A673 (cell line): ENCODE measurements at regions not wholly inside any gene's neighbourhood (a gene's known extent, or its start where the extent isn't known, plus 50 kb on each side); places are given as distances from the start of the nearest gene placed in this dataset.

Experiments
- EZH2 ChIP-seq: fragments of 200-600 bp; sonication (generic); IDR thresholded peaks from 2 replicates; pipeline ENCODE4 v1.6.1; 2017; ENCODE audit warnings: borderline replicate concordance, low read depth, mild to moderate bottlenecking, mixed read lengths, antibody characterized with exemption, low read length; ENCODE audit not compliant: poor library complexity, severe bottlenecking
- TF ChIP-seq, protein P1 (sequence below): fragments of 300-800, 200-600 bp; sonication (generic); conservative IDR thresholded peaks from 2 replicates; pipeline ENCODE4 v1.5.1; 2017; ENCODE audit warnings: low read depth, mild to moderate bottlenecking, antibody characterized with exemption, low read length, moderate library complexity, mixed read lengths

DNA sequence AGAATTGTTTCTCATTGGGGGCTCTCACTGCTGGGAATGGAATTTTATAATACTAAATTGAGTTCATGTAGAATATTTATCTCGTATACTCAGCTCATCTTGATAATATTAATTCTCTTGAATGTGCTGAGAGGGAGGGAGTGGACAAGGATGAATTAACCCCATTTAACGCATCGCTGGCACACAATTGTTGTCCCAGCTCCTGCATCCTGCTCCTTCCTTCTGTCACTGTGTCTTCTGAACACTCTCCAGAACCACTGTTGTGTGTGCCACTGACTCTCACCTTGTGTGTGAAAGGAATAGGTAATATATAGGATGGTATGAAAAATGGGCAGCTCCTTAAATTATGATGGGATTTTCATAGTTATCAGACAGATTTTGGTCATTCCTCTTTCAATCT is 267.3 kb downstream of the MTRR start:
- TF ChIP-seq, protein P1, sequence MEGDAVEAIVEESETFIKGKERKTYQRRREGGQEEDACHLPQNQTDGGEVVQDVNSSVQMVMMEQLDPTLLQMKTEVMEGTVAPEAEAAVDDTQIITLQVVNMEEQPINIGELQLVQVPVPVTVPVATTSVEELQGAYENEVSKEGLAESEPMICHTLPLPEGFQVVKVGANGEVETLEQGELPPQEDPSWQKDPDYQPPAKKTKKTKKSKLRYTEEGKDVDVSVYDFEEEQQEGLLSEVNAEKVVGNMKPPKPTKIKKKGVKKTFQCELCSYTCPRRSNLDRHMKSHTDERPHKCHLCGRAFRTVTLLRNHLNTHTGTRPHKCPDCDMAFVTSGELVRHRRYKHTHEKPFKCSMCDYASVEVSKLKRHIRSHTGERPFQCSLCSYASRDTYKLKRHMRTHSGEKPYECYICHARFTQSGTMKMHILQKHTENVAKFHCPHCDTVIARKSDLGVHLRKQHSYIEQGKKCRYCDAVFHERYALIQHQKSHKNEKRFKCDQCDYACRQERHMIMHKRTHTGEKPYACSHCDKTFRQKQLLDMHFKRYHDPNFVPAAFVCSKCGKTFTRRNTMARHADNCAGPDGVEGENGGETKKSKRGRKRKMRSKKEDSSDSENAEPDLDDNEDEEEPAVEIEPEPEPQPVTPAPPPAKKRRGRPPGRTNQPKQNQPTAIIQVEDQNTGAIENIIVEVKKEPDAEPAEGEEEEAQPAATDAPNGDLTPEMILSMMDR = no peak
- no peak for TF ChIP-seq EZH2
